COR-L47 (cell line): ENCODE measurements at regions not wholly inside any gene's neighbourhood (a gene's known extent, or its start where the extent isn't known, plus 50 kb on each side); places are given as distances from the start of the nearest gene placed in this dataset.
"Not testable (repeated sequence)": the region's sequence is repeated elsewhere in the genome, so short reads cannot be mapped to it uniquely, and the experiment has no call there.

ENCODE experiments used
- DNase-seq: peaks from one replicate; lab custom pipeline; 2025; lab: John Stamatoyannopoulos, UW

DNA sequence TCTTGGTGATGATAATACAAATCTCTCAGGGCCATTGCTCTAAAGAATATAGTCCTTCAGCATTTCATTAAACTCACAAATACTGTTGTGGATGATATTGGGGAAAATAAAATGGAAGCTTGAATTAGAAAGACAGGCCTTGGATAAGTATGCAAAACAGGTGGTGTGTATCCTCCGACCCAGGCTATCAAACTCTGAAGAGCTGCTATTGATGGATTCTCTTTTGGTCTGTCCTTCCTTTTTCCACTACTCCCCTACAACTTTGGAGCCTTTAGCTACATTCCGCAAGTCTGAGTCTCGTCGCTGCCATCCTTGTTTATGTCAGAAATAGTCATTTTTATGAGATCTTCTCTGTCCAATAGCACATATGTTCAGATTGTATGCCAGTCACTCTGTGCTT is 351.6 kb downstream of the KCNJ2 start:
- DNase-seq = no peak

DNA sequence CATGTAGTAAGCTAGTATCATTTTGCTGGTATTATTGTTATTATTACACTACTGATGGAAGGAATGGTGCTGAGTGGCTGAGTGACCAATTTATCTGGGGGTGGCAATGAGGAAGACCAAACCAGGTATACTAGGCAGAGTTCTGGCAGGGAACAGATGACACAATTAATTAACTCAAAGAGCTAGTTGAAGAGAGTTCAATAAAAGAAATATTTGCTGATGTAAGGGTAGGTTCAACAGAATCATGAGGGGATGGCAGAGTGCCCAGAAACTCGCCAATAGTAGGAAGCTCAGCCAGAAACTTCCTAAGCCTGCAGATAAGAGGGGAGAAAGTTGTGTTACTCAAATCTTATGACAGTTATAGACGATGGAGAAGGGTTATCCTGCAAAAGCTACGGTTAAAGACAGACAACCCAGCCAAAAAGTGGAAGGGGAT is 352.5 kb downstream of the KCNJ2 start:
- peak; percentile 24 for DNase-seq

DNA sequence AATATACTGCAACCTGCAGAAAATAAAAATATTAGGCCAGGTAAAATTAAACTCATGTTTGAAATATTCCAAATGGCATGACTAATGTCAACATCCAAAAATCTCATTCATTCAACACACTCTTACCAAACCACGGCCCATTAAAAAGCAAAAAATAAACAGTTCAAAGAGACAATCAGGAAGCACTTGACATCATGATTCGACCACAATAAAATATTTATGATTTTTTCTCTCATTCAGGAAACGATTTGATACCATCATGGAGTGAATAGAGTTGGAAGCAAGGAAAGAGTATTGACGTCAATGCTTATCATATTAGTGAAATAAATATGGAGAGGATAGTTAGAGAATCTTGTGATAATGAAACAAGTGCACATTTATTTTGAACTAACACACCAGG is 354.1 kb downstream of the KCNJ2 start:
- DNase-seq = no peak

DNA sequence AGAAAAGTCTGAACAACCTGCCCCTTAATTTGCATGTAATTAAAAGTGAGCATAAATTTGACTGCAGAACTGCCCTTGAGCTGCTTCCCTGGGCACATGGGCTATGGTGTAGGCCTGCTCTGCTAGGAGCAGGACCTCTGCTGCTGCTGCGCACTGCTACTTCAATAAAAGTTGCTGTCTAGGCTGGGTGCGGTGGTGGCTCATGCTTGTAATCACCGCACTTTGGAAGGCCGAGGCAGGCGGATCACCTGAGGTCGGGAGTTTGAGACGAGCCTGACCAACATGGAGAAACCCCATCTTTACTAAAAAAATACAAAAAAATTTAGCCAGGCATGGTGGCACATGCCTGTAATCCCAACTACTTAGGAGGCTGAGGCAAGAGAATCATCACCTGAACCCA is 355.7 kb downstream of the KCNJ2 start:
- DNase-seq = not testable (repeated sequence)

DNA sequence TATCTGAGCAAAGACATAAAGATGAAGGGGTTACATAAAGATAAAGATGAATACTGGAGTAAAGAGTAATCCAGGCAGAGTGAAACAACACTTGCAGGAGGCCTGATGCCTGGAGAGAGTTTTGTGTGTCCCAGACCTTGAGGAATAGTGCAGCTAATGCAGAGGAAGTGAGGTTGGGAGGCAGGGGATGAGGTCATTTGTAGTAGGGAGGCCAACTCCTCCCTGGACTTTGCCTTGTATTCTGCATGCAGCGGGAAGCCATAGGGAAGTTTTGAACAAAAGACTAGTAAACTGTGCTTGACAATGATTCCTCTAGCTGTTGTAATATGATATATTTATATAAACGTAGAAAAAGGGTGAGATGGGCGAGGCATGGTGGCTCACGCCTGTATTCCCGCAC is 356.6 kb downstream of the KCNJ2 start:
- DNase-seq = no peak

DNA sequence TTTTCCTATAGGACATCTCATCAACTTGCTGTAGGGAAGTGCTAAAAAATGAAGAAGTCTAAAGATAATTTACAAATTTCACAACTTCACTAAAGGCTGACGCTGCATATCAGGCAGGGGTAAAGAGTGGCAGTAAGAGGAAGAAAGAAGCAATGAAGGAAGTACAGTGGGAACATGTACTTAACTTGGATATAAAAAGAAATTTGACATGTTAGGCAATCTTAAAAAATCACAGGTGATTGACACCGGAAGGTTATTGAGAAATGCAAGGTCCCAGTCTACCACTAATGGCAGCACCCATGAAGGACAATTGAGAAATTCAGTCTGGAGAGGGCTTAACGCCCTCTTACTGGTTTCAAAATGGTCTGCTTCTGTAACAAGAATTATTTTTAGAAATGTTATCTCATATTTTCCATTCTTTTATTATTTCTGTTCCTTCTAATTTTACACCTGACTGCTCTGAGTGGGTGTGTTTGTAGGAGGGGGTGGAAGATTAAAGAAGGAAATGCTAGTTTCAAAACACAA is 358.1 kb downstream of the KCNJ2 start:
- no peak for DNase-seq

DNA sequence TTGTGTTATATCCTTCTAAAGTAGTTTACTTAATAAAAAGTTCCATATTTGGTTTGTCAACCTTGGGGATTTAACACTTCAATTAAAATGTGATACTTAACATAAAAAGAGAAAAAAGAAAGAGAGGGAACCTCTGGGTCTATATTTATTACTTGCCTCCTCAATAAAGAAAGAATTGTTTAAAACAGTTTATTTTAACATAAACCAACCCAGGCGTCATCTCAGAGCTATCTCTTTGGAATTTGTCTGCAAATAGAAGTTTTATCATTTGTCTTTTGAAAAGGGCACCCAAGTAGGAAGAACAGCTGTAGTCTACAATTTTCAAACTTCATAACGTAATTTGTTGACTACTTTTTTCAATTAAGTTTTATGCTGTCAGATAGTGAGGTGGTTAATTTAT is 364.1 kb downstream of the KCNJ2 start:
- no peak for DNase-seq

DNA sequence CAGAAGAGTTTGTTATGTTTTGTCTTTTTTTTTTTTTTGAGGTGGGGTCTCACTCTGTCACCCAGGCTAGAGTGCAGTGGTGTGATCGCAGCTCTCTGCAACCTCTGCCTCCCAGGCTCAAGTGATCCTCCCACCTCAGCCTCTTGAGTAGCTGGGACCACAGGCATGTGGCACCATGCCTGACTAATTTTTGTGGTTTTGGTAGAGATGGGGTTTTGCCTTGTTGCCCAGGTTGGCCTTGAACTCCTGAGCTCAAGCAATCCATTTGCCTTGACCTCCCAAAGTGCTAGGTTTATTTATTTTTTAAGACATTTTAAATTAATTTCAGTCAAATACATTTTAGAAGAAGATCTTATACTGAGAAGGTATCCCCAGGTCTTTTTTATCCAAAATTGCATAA is 366.7 kb downstream of the KCNJ2 start:
- DNase-seq = no peak

DNA sequence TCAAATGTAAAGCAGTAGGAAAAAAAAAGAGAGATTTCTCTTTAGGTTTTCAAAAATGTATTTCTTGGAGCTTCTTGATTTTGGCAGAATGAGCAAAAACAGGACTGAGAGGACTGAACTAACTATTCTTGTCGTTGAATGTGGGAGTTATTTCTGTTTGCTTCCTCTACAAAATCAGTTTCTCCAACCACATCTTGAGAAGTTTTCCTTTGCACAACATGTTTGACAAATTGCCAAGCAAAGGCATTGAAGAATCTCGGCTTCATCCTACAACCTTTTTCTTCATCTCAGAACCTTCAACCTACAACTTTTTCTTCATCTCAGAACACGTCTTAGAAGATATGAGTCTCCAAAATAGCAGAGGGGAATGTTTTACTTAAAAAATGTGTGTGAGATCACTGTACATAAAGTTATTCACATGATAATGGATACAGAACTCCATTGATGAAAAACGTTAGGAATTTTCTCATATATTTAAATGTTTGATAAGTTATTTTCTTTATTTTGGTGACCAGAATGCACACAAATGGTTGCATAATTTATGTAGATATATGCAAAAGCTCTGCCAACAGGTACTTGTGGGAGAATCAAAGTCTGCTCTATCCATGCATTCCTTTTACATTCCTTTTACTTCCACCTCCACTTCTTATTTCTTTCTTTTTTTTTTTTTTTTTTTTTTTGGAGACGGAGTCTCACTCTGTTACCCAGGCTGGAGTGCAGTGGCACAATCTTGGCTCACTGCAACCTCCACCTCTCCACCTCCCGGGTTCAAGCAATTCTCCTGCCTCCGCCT is 370.0 kb downstream of the KCNJ2 start:
- DNase-seq = no peak

DNA sequence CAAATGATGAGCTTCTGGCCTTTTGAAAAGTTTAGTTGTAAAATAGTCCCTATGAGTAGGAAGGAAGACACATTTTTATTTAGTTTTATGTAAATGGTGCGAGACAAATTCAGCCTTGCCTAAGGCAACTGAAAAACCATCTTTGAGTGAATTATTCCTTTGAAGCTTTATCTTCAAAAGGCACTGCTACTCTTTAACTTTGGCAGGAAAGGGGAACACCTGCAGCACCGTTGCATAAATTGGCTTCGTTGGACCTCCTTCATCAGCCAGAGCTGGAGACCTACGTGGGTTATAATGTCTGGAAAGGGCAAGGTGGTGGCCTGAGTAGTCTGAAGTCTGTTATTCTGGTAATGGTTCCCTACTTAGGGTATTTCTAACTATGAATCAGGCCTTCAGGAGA is 373.5 kb downstream of the KCNJ2 start:
- DNase-seq = no peak

DNA sequence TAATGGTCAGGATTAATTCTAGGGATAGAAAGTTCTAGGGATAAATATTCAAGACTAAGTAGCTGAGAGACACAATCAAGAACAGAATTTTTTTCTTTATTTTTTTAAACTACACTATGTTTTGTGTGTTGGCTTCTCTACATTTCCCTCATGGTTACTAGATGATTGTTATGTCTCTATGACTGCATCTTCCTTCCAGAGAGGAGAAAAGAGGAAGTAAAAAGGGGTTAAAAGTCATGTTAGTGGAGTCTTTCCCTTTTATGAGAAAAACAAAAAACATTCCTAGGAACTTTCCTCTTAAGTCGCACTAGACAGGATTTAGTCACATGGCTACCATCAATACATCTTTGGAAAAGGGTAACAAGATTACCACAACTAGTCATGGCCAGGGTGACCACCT is 375.0 kb downstream of the KCNJ2 start:
- DNase-seq = no peak

DNA sequence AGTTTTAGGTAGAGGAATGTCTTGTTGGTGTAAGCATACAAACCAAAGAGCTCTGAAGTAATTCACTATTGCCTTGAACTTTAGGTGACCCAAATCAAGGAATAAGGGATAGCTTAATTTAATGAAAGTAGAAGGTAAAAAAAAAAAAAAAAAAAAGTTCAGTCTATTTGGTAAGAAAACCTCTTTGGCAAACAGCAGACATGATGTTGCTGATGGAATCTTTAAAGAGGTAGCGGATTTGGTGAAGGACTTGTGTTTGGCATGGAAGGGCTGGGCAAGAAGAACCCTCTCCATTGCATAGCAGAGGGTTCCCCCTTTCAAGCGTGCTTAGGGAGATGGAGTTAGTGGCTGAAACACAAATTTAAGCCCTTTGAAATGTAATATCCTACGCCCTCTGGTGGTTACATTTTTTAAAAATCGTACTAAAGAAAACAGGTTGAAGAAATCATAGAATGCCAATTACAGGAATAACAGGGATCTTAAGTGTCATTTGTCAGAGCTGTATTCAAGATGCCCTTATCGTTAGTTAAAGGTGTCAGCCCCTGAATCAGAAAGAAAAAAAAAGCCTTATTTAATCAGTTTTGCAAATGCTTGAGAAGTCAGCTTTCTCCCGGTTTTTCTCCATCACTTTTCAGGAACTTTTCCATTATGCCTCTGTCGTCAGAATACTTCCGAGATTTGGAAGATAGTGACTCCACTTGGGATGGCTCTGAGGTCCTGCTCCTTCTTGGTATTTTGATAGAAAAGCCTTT is 383.1 kb downstream of the KCNJ2 start:
- DNase-seq = peak; percentile 31

DNA sequence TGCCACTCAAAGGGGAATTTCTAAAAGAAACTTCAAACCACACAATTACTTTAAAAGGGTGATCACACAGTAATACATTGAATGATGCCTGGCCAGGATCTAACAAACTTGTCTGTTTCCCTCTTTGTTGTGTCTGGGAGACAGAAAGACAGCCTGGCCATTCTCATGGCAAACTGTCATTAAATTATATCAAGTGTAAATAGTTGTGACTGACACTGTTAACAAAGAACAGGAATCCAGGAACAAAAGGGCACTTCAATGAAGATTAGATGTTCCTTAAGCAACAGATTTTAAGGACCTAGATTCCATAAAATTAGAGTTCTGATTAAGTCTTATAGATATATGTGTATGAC is 383.6 kb downstream of the KCNJ2 start:
- no peak for DNase-seq

DNA sequence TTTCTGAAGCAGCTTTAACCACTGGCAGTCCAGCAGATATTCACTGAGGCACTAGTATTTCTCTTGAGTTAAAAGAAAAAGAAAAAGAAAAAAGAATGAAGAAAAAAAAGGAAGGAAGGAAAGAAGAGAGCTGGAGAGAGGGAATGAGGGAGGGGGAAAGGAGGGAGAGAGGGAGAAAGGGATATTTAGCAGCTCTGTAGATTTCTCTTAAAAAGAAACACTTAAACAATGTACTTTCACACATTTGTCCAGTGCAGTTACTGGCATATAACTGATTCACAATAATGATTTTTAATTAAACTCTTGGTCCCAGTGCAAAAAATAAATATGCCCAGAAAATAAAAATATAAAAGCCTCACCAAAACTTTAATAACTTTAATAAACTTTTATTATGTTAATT is 386.4 kb downstream of the KCNJ2 start:
- no peak for DNase-seq

DNA sequence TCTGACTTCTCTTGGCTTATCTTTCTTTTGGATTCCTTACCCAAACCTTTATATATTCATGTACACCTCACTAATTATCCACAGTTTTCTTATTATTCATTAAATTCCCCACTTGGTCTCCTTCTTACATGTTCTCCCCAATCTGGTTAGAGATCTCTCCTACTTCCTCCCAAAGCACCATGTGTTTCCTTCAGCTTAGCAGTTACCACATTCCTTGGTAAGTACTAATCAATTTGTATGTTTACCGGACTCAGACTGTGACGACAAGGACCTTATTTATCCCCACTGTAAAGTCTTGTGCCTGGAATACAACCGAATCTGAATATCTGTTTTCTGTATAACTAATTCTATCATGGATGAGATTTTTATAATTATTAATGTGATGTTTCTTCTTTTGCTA is 389.5 kb downstream of the KCNJ2 start:
- DNase-seq = no peak

DNA sequence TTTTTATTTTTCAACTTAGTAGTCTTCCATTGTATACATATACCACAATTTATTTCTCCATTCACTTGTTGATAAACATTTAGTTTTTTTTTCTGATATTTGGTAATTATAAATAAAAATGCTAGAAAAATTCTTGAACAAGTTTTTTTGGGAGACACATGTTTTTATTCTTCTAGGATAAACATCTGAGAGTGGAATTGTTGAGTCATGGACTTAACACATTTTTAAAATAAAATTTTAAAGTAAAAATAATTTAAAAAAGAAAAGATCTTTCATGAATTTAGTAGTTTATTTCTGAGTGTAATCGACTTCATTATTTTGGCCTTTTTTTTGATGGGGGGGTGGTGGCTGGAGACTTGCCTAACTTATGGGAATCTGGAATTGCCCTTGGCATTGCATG is 391.1 kb downstream of the KCNJ2 start:
- DNase-seq = no peak

DNA sequence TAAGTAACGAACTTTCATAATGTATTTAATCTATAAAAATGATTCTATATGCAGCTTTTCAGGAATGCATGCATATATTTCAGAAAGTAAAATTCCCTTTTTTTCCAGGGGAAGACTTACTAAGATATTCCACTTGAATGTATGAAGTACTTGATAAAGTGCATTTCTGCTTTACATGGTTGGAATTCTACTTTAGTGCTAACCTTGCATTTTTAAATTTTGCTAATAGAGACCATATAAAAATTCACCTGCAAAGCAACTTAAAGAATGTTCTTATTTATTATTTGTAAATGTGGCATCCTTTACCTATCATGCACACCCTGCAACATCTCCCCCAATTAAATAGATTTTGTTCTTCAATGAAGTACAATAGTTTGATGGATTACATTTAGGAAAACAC is 392.8 kb downstream of the KCNJ2 start:
- DNase-seq = no peak

DNA sequence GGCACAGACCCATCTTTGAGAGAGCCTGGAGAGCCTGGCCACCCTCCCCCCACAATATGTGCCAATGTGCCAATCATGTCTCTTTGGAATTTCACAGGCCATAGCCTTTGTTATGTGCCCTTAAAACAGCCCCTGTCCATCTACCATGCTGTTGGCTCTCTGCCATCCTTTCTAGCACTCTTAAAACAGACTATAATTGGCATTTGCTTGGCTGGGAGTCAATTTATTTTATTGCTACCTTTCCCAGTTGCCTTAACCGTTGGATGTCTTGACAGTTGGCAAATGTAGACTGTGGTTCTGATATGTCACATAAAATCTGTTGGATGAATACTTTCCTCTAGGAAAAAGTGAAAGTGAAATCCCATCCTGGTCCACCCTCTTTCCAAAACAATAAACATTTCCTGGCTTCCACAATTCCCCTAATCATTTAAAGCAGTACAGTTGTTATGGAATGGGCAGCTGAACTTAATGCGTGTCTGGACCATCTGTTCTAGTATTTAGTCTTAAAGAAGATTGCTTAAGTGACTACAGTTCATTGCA is 394.0 kb downstream of the KCNJ2 start:
- DNase-seq = peak; percentile 76

DNA sequence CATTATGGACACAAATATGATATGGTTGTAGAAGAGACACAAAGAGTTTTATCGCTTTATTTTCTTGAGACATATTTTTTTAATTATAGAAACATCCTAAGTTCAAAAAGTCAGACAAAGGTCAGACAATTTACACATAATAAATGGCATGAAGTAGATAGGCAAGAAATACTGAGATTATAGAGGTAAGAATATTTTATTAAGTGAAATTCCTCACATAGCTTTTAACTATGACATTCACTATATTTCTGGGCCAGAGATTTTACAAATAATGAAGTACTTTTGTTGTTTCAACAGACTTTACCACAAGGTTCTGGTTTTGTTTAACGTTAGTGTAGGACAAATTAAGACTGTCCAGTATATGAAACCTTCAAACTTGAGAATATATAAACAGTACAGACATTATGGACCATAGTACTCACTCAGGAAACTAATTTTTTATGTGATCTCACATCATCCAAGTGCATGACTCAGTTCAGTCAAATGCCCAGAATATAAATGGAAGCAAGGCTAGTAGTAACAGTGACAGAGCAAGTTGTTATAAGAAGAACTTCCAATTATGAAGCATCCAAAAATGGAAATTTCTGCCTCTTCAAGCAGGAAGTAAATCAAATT is 394.8 kb downstream of the KCNJ2 start:
- DNase-seq = no peak

DNA sequence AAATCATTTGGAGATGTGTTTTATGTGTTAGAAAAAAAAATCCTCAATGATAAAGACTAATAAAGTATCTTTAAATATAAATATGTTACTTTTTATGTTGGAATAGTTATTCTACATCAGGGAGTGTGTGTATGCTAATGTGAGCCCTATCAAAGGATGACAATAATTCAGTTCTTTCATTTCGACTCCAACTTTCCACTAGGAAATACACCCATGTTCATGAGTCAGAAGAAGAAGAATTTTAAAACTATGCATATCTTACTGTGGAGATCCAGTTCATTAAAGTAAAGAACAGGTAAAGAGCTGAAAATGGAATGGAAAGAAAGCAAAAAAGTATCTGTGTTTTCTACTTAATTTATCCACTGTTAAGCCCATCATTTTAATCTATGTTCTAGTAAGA is 399.8 kb downstream of the KCNJ2 start:
- no peak for DNase-seq

DNA sequence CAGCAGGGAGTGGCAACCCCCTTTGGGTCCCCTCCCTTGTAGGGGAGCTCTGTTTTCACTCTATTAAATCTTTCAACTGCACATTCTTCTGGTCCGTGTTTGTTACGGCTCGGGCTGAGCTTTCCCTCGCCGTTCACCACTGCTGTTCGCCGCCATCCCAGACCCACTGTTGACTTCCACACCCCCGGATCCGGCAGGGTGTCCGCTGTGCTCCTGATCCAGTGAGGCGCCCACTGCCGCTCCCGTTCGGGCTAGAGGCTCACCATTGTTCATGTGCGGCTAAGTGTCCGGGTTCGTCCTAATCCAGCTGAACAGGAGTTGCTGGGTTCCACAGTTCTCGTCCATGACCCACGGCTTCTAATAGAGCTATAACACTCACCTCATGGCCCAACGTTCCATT is 408.1 kb downstream of the KCNJ2 start:
- DNase-seq = no peak

DNA sequence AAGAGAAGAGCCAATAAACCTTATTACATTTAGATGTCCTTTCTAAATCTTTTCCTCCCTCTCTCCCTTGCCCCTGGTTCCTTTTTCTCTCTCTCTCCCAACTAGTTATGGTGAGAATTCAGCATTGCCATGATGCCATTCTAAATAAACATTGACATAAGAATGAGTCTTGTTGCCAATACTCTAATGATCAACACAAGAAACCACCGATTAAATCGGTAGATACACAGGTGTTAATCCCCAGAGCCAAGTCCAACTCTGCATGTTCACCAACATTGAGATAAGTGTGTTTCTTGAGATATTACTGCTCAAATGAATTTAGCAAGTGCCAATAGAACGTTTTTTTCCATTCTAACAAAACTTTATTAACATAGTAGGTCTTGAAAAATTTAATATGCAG is 412.1 kb downstream of the KCNJ2 start:
- DNase-seq = no peak

DNA sequence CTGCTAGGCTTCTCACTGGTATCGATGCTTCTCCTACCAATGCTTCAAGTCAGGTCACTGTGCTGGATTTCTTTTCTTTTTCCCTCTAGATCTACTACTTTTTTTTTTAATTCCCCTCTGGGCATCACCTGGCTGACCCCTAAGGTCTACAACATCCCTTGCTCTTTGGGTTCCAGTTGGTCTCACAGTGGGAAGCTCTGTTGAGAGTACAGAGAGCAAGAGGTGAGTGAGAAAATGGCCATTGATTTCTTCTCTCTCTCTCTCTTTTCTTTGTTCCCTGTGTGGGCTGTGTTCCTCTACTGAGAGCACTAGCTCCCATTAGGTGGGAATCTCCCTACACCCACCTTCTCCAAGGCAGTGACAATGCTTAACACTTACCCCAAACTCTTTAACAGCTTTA is 413.4 kb downstream of the KCNJ2 start:
- DNase-seq = no peak
